C4-2B (cell line): ENCODE measurements at regions not wholly inside any gene's neighbourhood (a gene's known extent, or its start where the extent isn't known, plus 50 kb on each side); places are given as distances from the start of the nearest gene placed in this dataset.

Experiments
- ZFX ChIP-seq: fragments of 450-650 bp; IDR thresholded peaks from 2 replicates; pipeline ENCODE4 v1.6.1; 2017
- TF ChIP-seq, protein P1 (sequence below): fragments of 450-650 bp; conservative IDR thresholded peaks from 2 replicates; pipeline ENCODE4 v1.5.1; 2017; ENCODE audit warnings: mild to moderate bottlenecking

GRCh38 chr2:133685636-133686215 is 117.5 kb upstream of the NCKAP5 start:
- TF ChIP-seq, protein P1, sequence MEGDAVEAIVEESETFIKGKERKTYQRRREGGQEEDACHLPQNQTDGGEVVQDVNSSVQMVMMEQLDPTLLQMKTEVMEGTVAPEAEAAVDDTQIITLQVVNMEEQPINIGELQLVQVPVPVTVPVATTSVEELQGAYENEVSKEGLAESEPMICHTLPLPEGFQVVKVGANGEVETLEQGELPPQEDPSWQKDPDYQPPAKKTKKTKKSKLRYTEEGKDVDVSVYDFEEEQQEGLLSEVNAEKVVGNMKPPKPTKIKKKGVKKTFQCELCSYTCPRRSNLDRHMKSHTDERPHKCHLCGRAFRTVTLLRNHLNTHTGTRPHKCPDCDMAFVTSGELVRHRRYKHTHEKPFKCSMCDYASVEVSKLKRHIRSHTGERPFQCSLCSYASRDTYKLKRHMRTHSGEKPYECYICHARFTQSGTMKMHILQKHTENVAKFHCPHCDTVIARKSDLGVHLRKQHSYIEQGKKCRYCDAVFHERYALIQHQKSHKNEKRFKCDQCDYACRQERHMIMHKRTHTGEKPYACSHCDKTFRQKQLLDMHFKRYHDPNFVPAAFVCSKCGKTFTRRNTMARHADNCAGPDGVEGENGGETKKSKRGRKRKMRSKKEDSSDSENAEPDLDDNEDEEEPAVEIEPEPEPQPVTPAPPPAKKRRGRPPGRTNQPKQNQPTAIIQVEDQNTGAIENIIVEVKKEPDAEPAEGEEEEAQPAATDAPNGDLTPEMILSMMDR, result no peak
- no peak for TF ChIP-seq ZFX
